Upper lobe of left lung (tissue), 4 donors: ENCODE measurements at regions not wholly inside any gene's neighbourhood (a gene's known extent, or its start where the extent isn't known, plus 50 kb on each side); places are given as distances from the start of the nearest gene placed in this dataset.

Experiments used
- POLR2A ChIP-seq, 4 donors: fragments of 450-650 bp; IDR thresholded peaks; one replicate each; pipeline ENCODE4 v1.5.1; 2016 to 2017; ENCODE audit warnings: antibody characterized with exemption in 4 of 4, mild to moderate bottlenecking in 2 of 4
- POLR2AphosphoS5 ChIP-seq, 2 donors: sonication (generic); formaldehyde crosslinking; IDR thresholded peaks; one replicate each; pipeline ENCODE4 v1.5.1; 2017; ENCODE audit warnings: antibody characterized with exemption in 2 of 2
- TF ChIP-seq, protein P1 (sequence below), 6 experiments: fragments of 450-650 bp in 4 of 6; fragments of 200-600 bp in 2 of 6; sonication (generic) in 2 of 6; IDR thresholded peaks; one replicate each; pipeline ENCODE4 v1.5.1; 2016 to 2019; ENCODE audit warnings: antibody characterized with exemption in 6 of 6

DNA sequence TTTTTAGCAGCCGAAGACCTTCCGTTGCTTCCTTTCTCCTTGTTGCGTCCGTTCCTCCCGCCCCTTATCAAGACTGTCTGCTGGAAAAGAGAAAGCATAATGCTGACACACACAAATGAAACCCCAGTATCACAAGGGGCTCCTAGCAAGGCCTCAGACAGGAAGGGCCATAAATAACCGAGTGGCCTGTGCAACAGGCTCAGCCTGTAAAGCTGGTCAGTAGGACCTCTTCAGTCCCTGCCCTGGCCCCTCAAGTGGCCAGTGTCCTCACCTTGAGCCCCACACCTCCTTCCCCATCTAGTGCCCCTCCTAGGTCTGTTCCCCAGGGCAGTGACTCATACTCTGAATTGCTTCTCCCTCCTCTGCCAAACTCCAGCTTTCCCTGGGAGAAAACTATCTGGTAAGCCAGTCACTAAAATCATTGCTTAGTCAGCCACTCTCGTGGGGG lies 174.6 kb upstream of the IL12B start:
- TF ChIP-seq, protein P1, sequence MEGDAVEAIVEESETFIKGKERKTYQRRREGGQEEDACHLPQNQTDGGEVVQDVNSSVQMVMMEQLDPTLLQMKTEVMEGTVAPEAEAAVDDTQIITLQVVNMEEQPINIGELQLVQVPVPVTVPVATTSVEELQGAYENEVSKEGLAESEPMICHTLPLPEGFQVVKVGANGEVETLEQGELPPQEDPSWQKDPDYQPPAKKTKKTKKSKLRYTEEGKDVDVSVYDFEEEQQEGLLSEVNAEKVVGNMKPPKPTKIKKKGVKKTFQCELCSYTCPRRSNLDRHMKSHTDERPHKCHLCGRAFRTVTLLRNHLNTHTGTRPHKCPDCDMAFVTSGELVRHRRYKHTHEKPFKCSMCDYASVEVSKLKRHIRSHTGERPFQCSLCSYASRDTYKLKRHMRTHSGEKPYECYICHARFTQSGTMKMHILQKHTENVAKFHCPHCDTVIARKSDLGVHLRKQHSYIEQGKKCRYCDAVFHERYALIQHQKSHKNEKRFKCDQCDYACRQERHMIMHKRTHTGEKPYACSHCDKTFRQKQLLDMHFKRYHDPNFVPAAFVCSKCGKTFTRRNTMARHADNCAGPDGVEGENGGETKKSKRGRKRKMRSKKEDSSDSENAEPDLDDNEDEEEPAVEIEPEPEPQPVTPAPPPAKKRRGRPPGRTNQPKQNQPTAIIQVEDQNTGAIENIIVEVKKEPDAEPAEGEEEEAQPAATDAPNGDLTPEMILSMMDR (IDR thresholded peaks at IDR 0.05): no peak
- TF ChIP-seq POLR2A (IDR thresholded peaks at IDR 0.05) (peak in 1 of 4 donors; percentile 19), POLR2AphosphoS5 (IDR thresholded peaks at IDR 0.05) (peak; percentile 75 to 92)
